ENCODE measurements at regions not wholly inside any gene's neighbourhood (a gene's known extent, or its start where the extent isn't known, plus 50 kb on each side); places are given as distances from the start of the nearest gene placed in this dataset.

GRCh38 chr1:209051570-209051969, 531.9 kb upstream of the CAMK1G start:
- Histone ChIP-seq H3K4me1 (ENCODE audit: control insufficient read depth in 5 of 5, insufficient read depth in 5 of 5, low read length in 5 of 5) (peaks cover 0 to 10% (median 0%) of the 10 kb centered on the region in 5 donors), H3K9ac (ENCODE audit: low read length in 5 of 5) (no peak overlapping the region), H3K27ac (ENCODE audit: low read depth, low read length) (no peak overlapping the region), H3K27me3 (ENCODE audit: control insufficient read depth in 5 of 5, insufficient read depth in 4 of 5, low read length in 5 of 5) (no peaks in the 10 kb centered on the region), H3K36me3 (ENCODE audit: control insufficient read depth in 5 of 5, insufficient read depth in 5 of 5, low read length in 5 of 5) (no peaks in the 10 kb centered on the region), H3K4me3 (ENCODE audit: low read depth in 1 of 5, low read length in 5 of 5) (no peak overlapping the region), H3K9me3 (ENCODE audit: control insufficient read depth in 5 of 5, low read length in 5 of 5) (peaks cover 0 to 9% (median 4%) of the 10 kb centered on the region in 5 donors)

- Histone ChIP-seq H3K4me1 (ENCODE audit: control insufficient read depth in 5 of 5, insufficient read depth in 5 of 5, low read length in 5 of 5) (peaks cover 0 to 9% (median 0%) of the 10 kb centered on the region in 5 donors), H3K9me3 (ENCODE audit: control insufficient read depth in 5 of 5, low read length in 5 of 5) (peaks cover 0 to 18% (median 5%) of the 10 kb centered on the region in 5 donors), H3K27ac (ENCODE audit: low read depth, low read length) (no peak overlapping the region), H3K4me3 (ENCODE audit: low read depth in 1 of 5, low read length in 5 of 5) (no peak overlapping the region), H3K9ac (ENCODE audit: low read length in 5 of 5) (no peak overlapping the region), H3K27me3 (ENCODE audit: control insufficient read depth in 5 of 5, insufficient read depth in 4 of 5, low read length in 5 of 5) (no peaks in the 10 kb centered on the region), H3K36me3 (ENCODE audit: control insufficient read depth in 5 of 5, insufficient read depth in 5 of 5, low read length in 5 of 5) (no peaks in the 10 kb centered on the region)
These were observed 529.9 kb upstream of the CAMK1G start for GRCh38 chr1:209053587-209053986.

- Histone ChIP-seq H3K27me3 (ENCODE audit: control insufficient read depth in 5 of 5, insufficient read depth in 4 of 5, low read length in 5 of 5) (peaks cover 0 to 4% (median 0%) of the 10 kb centered on the region in 5 donors), H3K9ac (ENCODE audit: low read length in 5 of 5) (no peak overlapping the region), H3K4me1 (ENCODE audit: control insufficient read depth in 5 of 5, insufficient read depth in 5 of 5, low read length in 5 of 5) (no peaks in the 10 kb centered on the region), H3K4me3 (ENCODE audit: low read depth in 1 of 5, low read length in 5 of 5) (no peak overlapping the region), H3K9me3 (ENCODE audit: control insufficient read depth in 5 of 5, low read length in 5 of 5) (peaks cover 0 to 18% (median 5%) of the 10 kb centered on the region in 5 donors), H3K27ac (ENCODE audit: low read depth, low read length) (no peak overlapping the region), H3K36me3 (ENCODE audit: control insufficient read depth in 5 of 5, insufficient read depth in 5 of 5, low read length in 5 of 5) (no peaks in the 10 kb centered on the region)
These were observed 526.4 kb upstream of the CAMK1G start for GRCh38 chr1:209057083-209057482.

GRCh38 chr1:209057901-209058300, 525.6 kb upstream of the CAMK1G start:
- no peaks in the 10 kb centered on the region for H3K4me1 ChIP-seq (ENCODE audit: control insufficient read depth in 5 of 5, insufficient read depth in 5 of 5, low read length in 5 of 5)
- H3K36me3 ChIP-seq (ENCODE audit: control insufficient read depth in 5 of 5, insufficient read depth in 5 of 5, low read length in 5 of 5), result no peaks in the 10 kb centered on the region
- no peak overlapping the region for H3K27ac ChIP-seq (ENCODE audit: low read depth, low read length)
- peaks cover 0 to 18% (median 5%) of the 10 kb centered on the region in 5 donors for H3K9me3 ChIP-seq (ENCODE audit: control insufficient read depth in 5 of 5, low read length in 5 of 5)
- H3K4me3 ChIP-seq (ENCODE audit: low read depth in 1 of 5, low read length in 5 of 5), result no peak overlapping the region
- peaks cover 0 to 4% (median 0%) of the 10 kb centered on the region in 5 donors for H3K27me3 ChIP-seq (ENCODE audit: control insufficient read depth in 5 of 5, insufficient read depth in 4 of 5, low read length in 5 of 5)
- no peak overlapping the region for H3K9ac ChIP-seq (ENCODE audit: low read length in 5 of 5)

DNA sequence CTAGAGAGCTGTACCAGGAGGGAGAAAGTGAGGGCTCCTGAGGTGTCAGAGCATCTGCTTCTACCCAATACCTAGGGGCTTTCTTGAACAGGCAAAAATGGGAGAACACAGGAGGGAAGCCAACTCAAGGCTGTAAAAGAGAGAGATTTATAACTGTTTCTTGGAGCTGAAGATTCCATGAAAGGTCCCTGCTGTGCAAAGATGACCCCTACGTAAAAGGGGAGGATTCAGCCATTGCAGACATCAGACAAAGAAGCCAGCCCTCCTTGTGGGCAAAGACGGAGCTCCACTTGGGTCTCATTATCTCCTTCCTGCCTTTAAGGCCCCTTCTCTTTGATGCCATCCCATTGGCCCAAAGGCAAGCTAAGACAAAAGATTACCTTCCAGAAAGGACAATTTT, 524.1 kb upstream of the CAMK1G start:
- Histone ChIP-seq H3K27ac (ENCODE audit: low read depth, low read length) (no peak overlapping the region), H3K4me3 (ENCODE audit: low read depth in 1 of 5, low read length in 5 of 5) (no peak overlapping the region), H3K9ac (ENCODE audit: low read length in 5 of 5) (no peak overlapping the region), H3K9me3 (ENCODE audit: control insufficient read depth in 5 of 5, low read length in 5 of 5) (peaks cover 0 to 18% (median 0%) of the 10 kb centered on the region in 5 donors), H3K4me1 (ENCODE audit: control insufficient read depth in 5 of 5, insufficient read depth in 5 of 5, low read length in 5 of 5) (no peaks in the 10 kb centered on the region), H3K36me3 (ENCODE audit: control insufficient read depth in 5 of 5, insufficient read depth in 5 of 5, low read length in 5 of 5) (no peaks in the 10 kb centered on the region), H3K27me3 (ENCODE audit: control insufficient read depth in 5 of 5, insufficient read depth in 4 of 5, low read length in 5 of 5) (peaks cover 0 to 4% (median 0%) of the 10 kb centered on the region in 5 donors)

DNA sequence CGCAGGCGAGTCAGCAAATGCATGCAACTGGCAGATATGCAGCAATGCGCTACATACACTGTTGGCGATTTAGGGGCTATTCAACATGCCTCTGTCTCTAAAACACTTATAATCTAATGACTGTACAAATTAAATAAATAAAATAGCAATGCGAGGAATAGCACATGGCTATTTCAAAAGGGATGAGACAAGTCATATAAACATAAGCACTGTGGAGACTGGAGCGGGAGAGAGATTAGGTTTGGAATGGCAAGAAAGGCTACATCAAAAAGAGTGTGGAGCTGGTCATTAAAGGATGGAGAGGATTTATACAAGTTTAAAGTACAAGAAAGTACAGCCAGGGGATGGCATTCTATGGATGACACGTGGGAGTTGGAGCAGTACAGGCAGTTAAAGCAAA, 523.5 kb upstream of the CAMK1G start:
- Histone ChIP-seq H3K27ac (ENCODE audit: low read depth, low read length) (no peak overlapping the region), H3K27me3 (ENCODE audit: control insufficient read depth in 5 of 5, insufficient read depth in 4 of 5, low read length in 5 of 5) (peaks cover 0 to 4% (median 0%) of the 10 kb centered on the region in 5 donors), H3K9me3 (ENCODE audit: control insufficient read depth in 5 of 5, low read length in 5 of 5) (peaks cover 0 to 18% (median 0%) of the 10 kb centered on the region in 5 donors)

DNA sequence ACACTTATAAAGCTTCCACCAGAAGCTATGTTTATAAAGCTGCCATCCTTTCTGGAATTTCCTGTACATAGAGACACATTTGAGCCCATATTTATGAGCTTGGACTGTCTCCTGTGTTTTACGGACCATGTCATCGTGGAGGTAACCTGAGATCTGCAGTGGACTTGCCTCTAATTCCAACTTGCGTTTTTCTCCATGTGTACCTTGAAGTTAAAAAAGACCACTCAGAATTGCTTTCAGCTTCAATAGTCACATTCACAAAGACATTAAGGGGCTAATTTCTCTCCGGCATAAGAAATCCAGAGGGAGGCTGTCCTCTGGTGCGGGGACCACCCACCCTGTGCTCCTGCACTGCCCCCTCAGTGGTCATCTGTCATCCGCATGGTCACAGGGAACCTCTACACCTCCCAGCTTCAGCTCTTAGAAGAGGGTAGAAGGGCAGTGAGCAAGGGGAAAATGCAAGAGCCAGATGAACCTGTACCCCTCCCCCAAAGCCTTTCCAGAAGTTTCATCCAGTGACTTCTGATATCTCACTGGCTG, 521.4 kb upstream of the CAMK1G start:
- Histone ChIP-seq H3K4me3 (ENCODE audit: low read depth in 1 of 5, low read length in 5 of 5) (no peak overlapping the region), H3K9me3 (ENCODE audit: control insufficient read depth in 5 of 5, low read length in 5 of 5) (peaks cover 0 to 4% (median 0%) of the 10 kb centered on the region in 5 donors), H3K27ac (ENCODE audit: low read depth, low read length) (no peak overlapping the region), H3K4me1 (ENCODE audit: control insufficient read depth in 5 of 5, insufficient read depth in 5 of 5, low read length in 5 of 5) (no peaks in the 10 kb centered on the region), H3K27me3 (ENCODE audit: control insufficient read depth in 5 of 5, insufficient read depth in 4 of 5, low read length in 5 of 5) (peaks cover 0 to 4% (median 0%) of the 10 kb centered on the region in 5 donors), H3K9ac (ENCODE audit: low read length in 5 of 5) (no peak overlapping the region), H3K36me3 (ENCODE audit: control insufficient read depth in 5 of 5, insufficient read depth in 5 of 5, low read length in 5 of 5) (no peaks in the 10 kb centered on the region)

More for the DNA sequence above, 523.5 kb upstream of the CAMK1G start:
- no peaks in the 10 kb centered on the region for H3K4me1 ChIP-seq (ENCODE audit: control insufficient read depth in 5 of 5, insufficient read depth in 5 of 5, low read length in 5 of 5)
- H3K9ac ChIP-seq (ENCODE audit: low read length in 5 of 5), result no peak overlapping the region
- no peak overlapping the region for H3K4me3 ChIP-seq (ENCODE audit: low read depth in 1 of 5, low read length in 5 of 5)
- no peaks in the 10 kb centered on the region for H3K36me3 ChIP-seq (ENCODE audit: control insufficient read depth in 5 of 5, insufficient read depth in 5 of 5, low read length in 5 of 5)

DNA sequence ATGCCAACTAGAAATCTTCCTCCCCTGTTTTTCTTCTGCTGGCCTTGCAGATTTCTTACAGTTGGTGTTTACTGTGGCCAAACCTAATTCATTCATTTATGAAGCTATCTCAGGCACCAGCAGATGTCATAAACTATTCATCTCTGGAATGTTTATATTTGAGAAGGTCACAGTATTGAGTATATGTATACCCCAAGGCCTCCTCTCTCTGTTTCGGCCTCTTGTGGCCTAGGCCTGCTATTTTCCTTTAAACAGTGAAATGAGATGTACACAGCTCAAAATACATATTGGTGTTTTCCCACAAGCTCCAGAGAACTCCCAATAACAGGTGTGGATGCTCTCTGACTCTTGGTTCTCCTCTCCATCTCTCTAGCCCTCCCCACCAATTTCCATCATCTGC, 520.7 kb upstream of the CAMK1G start:
- H3K9me3 ChIP-seq (ENCODE audit: control insufficient read depth in 5 of 5, low read length in 5 of 5), result no peaks in the 10 kb centered on the region
- no peak overlapping the region for H3K4me3 ChIP-seq (ENCODE audit: low read depth in 1 of 5, low read length in 5 of 5)
- H3K36me3 ChIP-seq (ENCODE audit: control insufficient read depth in 5 of 5, insufficient read depth in 5 of 5, low read length in 5 of 5), result no peaks in the 10 kb centered on the region

DNA sequence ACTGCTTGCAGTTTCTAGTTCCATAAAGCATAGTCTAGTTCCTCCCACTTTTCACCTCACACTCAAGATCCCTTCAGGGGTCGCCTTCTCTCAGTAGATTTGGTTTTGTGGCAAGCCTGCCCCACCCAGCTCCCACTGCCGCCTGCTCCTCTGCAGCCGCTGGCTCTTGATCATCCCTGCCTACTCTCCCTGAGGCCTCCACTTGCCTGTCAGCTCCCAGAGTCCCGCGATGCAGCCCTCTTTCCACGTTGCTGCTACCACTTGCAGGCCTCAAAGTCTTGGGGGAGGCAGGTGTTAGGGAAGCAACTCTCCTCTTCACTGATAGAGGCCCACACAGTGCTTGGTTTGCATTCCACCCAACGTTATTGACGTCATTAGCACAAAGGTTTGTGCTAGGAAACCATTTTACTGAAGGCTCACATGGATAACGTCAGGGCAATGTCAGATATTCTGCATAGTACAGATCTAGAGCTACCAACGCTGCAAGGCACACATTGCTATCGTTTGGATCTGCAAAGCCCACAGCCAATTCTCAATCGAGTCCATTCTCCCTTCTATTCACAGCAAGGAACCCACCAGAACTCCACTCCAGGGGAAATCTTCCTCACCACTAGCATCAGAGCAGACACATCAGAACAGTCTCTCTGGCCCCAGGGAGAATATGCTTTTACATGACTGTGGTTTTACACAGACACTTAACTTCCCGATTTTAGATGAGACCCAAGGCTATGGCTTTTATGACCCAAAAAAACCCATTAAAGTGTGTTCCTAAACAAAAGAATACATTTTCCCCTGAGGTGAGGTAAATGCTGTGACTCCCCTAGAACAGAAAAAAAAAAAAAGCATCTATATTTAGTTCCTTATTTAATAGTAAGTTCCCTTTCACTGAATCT, 519.5 kb upstream of the CAMK1G start:
- Histone ChIP-seq H3K4me1 (ENCODE audit: control insufficient read depth in 5 of 5, insufficient read depth in 5 of 5, low read length in 5 of 5) (no peaks in the 10 kb centered on the region), H3K27ac (ENCODE audit: low read depth, low read length) (no peak overlapping the region), H3K4me3 (ENCODE audit: low read depth in 1 of 5, low read length in 5 of 5) (no peak overlapping the region), H3K27me3 (ENCODE audit: control insufficient read depth in 5 of 5, insufficient read depth in 4 of 5, low read length in 5 of 5) (peaks cover 0 to 4% (median 0%) of the 10 kb centered on the region in 5 donors), H3K9me3 (ENCODE audit: control insufficient read depth in 5 of 5, low read length in 5 of 5) (no peaks in the 10 kb centered on the region), H3K9ac (ENCODE audit: low read length in 5 of 5) (no peak overlapping the region), H3K36me3 (ENCODE audit: control insufficient read depth in 5 of 5, insufficient read depth in 5 of 5, low read length in 5 of 5) (no peaks in the 10 kb centered on the region)

More for the DNA sequence above, 520.7 kb upstream of the CAMK1G start:
- Histone ChIP-seq H3K27me3 (ENCODE audit: control insufficient read depth in 5 of 5, insufficient read depth in 4 of 5, low read length in 5 of 5) (peaks cover 0 to 4% (median 0%) of the 10 kb centered on the region in 5 donors), H3K27ac (ENCODE audit: low read depth, low read length) (no peak overlapping the region), H3K4me1 (ENCODE audit: control insufficient read depth in 5 of 5, insufficient read depth in 5 of 5, low read length in 5 of 5) (no peaks in the 10 kb centered on the region), H3K9ac (ENCODE audit: low read length in 5 of 5) (no peak overlapping the region)
